Endometrial microvascular endothelial cells (primary cell): ENCODE measurements at regions not wholly inside any gene's neighbourhood (a gene's known extent, or its start where the extent isn't known, plus 50 kb on each side); places are given as distances from the start of the nearest gene placed in this dataset.
"Not testable (repeated sequence)": the region's sequence is repeated elsewhere in the genome, so short reads cannot be mapped to it uniquely, and the experiment has no call there.

ENCODE experiments used
- in situ Hi-C: cut with HindIII; loops from 2 replicates; pipeline ENCODE4 v1.10.0; 2017; ENCODE audit warnings: low sequenced_read_pairs, low pct_unique_long_range_greater_than_20kb; ENCODE audit errors: inconsistent ontology term

DNA sequence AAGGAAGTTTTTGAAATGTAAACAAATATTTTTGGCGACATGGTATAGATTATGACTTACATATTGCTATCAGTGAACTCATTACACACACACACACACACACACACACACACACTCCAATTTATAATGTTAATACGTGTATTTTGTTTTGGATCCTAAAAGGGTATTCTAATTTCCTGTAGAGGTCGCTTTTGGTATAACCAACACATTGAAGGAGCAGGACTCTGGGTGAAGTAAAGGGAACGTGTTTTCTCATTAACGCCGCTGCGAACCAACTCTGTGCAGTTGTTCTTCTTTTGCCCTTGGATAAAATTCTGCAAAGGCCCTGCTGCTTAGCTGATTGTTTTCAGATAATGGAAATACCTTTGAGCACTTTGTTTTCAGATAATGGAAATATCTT, 190.4 kb downstream of the PMAIP1 start:
- in situ Hi-C loops, result no loop called here

DNA sequence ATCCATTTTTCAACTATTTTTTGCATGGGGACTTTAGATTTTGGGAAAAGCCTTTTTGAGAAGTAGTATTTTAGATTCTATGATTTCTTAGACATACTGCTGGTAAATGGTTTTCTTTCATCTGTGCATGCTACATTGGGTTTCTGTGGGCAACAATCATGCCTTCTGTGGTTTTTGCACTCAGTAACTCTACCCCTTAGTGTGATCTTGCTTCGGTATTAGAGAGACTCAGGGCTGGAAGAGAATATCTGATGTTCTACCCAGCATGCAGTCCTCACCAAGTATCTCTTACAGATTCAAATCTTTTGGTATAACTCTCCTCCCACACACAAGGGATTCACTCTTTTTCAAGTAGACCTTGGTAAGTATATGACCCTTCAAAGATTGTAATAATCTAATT, 183.0 kb downstream of the PMAIP1 start:
- in situ Hi-C loops, result no loop called here

DNA sequence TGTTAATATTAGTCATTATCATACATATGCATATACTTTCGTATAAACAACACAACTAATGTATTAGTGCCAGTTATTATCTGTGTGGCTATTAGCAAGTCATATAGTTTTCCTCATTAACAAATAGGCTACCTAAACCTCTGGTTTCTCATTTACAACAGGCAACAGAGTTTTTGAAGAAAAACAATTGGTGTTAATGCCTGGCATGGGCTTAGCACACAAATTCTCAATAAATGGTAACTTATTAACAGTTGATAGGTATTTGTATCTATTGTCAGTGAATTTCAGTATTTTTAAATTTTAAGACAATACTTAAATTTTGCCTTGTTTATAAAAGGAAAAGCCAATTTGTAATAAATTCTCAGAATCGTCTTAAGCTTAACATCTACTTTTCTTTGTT, 182.5 kb downstream of the PMAIP1 start:
- in situ Hi-C loops, result no loop called here

DNA sequence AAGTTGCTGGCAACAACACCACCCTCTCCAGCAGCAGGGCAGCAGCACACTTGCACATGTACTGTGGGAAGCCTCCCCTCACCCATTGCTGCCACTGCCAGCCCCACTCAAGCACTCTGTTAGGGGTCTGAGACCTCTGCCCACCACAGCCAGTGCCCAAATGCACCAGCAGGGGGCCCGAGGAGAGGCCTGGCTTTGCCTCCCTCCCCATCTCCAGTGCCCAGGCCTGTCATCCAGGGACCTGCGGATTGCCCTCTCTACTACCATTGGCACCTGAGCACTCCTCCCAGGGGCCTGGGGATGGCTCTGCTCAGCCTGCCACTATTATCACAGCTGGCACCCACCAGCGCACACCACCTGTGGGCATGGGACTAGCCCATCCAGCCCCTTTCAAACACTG, 175.7 kb downstream of the PMAIP1 start:
- in situ Hi-C loops, result no loop called here

DNA sequence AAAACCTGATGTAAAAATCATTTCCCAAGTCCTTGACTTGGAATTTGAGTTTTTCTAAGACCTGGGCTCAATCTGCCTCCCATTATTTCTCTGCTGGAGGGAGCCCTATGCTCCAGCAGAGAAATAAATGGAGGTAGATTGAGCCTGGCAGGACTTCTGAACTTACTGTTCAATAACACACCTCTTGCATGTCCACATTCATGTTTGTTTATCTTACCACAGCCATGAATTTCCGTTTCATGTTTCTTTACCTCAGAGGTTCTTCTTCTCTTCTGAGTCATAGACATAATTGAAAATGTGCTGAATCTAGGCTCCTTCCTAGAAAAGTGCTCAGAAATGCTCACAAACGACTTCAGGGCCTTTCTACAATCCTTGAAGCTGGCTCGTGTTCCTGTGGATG, 170.8 kb downstream of the PMAIP1 start:
- in situ Hi-C loops, result no loop called here

DNA sequence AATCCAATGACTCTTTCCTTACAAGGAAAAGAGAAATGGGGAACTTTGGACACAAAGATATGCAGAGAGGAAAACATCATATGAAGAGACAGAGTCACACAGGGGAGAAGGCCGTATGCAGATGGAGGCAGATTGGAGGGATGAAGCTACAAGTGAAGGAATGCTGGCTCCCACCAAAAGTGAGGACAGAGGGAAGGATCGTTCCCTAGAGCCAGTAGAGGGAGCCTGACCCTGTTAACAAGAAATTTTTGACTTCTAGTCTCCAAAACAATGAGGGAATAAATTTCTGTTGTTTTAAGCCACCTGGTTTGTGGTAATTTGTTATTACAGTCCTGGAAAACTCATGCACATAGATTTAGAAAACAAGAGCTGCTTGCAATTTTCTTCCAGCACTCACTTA, 169.3 kb downstream of the PMAIP1 start:
- in situ Hi-C loops, result no loop called here

DNA sequence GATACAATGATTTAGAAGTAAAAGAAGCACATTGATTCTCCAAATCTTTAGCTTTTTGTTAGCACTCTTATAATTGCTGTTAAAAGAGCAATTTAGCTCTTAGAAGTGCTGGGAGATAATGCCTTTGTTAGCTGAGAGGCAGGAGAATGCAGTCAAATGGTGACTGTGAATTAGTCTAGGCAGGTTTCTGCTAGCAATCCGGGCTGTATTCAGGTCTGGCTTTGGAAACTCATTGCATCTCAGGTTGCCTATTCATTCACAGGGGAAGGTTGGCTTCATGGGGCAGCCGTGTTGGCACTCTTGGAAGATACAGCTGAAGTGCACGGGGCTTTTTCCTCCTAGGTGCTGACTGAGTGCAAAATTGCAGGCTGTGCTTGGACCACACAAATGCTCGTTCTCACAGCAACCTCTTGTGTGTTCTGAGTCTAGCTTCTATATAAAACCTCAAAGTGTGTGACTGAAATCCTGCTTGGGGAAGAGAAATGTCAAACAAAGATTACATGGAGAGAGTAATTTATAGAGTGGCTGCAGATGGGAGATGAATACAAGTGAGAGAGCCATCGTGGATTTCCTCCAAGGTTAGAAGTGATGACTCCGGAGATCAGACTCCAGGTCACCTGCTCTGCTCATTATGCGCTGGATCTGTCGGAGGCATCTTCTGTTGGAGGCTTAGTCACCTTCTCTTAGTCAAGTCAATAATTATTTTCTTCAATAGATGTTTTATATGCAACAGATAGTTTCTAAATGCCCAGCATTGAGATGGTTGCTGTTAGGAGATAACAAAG, 167.8 kb downstream of the PMAIP1 start:
- in situ Hi-C loops, result no loop called here

DNA sequence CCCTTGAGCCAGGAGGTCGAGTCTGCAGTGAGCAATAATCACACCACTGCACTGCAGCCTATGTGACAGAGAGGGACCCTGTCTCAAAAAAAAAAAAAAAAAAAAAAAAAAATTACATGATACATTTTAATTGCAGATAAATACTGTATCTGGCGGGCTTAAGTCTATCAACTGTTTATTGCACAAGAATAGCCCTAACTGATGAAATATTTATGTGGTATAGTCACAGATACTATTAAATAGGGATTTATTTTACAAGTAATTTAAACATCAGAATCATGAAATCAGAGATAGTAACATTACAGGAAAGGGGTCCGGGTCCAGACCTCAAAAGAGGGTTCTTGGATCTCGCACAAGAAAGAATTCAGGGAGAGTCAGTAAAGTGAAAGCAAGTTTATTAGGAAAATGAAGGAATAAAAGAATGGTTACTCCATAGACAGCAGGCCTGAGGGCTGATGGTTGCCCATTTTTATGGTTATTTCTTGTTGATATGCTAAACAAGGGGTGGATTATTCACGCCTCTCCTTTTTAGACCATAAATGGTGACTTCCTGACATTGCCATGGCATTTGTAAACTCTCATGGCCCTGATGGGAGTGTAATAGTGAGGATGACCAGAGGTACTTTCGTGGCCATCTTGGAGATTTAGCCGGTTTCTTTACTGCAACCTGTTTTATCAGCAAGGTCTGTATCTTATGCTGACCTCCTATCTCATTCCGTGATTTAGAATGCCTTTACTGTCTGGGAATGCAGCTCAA, 166.6 kb downstream of the PMAIP1 start:
- in situ Hi-C loops, result no loop called here

DNA sequence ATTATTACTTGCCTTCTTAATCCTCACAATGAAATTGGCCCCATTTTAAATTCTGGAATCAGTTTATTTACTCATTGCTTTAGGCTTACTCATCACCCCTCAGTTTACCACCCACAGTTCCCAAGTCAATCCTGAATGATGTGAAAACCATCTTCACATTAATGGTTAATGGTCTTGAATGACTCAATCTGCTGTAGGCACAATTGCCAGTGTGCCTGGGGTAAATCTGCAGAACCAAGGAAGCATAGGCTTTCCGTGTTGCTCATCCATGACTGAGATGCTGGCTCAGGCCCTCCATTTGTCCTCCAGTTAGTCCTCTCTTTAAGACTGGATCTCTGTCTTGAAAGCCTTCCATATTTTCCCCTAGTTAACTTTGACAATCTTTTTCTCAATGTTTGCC, 164.5 kb downstream of the PMAIP1 start:
- in situ Hi-C loops, result no loop called here

DNA sequence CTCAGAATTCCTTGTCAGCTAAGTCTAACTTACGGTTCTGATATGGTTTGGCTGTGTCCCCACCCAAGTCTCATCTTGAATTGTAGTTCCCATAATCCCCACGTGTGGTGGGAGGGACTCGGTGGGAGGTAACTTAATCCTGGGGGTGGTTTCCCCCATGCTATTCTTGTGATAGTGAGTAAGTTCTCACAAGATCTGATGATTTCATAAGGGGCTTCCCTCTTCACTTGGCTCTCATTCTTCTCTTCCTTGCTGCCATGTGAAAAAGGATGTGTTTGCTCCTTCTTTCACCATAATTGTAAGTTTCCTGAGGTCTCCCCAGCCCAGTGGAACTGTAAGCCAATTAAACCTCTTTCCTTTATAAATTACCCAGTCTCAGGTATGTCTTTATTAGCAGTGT, 163.0 kb downstream of the PMAIP1 start:
- in situ Hi-C loops, result not testable (repeated sequence)

DNA sequence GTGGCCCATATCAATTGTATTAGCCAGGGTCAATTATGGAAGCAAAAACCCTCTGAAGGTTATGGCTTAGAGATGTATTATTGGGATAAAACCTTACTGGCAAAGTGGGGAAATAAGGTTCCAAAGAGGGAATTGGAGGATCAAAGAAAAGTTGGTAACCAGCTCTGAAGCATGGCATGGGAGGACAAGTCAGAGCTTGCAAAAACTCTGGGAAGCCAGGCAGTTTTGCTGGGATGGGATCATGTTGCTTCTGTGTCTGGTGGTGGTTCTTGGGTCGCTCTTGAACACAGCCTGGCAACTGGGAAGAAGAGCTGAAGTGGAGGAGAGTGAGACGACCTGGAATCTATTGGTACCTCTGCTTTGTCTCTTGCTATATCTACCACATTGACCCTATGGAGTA, 162.6 kb downstream of the PMAIP1 start:
- in situ Hi-C loops, result no loop called here

DNA sequence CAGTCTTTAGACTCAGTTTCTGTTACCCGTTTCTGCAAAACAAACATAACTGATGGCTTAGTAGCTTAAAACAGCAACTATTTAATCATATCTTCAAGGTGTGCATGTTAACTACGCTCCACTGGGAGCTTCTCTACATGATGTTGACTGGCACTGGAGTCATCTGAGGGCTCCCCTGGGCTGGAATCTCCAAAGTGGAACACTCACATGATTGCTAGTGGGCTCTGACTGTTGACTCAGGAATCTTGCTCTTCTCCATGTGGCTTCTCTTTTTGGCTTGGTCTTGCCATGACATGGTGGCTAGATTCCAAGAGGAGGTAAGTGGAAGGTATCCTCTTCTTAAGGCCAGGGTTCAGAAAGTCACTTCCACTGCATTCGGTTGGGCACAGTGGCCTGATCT, 160.8 kb downstream of the PMAIP1 start:
- in situ Hi-C loops, result no loop called here

DNA sequence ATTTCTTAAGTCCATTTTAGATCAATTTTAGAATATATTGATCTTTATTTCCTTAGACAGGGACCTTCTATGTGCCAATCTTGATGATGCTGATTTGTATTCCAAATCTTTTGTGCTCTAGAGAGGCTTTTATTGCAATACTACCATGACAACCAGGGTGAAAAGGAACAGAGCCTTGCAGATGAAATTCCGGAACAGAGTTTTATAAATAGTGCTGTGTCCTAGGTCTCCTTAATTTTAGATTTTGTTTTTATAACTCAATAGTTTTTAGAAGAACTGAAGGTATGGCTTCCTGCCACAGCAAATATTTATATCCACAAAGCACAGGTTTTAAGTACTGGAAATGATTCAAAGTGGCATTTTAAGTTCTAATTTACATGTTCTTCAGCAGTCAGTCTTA, 160.2 kb downstream of the PMAIP1 start:
- in situ Hi-C loops, result no loop called here

DNA sequence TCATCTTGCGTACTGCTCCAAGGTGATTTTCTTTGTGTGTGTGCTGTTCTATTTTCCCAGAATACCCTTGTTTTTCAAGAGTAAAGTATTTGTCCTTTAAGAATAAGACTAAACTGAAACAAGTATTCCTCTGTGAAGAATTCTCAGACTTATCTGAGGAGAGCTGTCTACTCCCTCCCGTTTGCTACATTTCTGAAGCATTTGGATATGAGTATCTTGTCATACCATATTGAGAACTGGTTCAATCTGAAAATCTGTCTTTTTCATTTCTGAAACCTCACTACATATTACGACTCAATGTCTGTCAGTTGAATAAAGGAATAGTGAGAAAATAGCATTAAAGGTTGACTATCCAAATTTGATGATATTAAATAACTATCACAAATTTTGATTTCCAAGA, 159.4 kb downstream of the PMAIP1 start:
- in situ Hi-C loops, result no loop called here

DNA sequence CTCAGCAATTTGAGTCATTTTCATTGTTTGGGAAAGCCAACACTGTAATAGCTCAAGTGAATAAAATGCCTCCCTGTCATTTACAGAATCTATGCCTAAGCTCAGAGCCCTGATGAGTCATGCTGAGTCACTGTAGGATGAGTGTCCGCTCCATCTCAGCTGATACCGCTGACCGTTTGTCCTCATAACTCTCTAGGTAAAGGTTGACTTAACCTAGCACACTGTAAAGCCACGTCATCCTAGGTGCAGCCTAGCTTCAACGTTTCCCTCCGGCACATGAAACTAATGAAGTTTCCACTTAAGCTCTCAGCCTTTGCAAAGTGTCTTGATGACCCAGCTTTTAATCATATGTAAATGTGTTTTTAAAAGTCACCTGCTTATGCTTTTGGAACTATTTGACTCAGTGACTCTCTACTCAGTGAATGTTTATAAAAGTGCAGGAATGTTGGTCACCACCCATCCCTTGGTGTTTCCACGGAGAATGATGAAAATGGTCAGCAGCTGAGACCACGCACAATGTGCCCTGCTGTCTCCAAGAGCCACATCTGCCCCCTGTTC, 154.0 kb downstream of the PMAIP1 start:
- in situ Hi-C loops, result no loop called here

DNA sequence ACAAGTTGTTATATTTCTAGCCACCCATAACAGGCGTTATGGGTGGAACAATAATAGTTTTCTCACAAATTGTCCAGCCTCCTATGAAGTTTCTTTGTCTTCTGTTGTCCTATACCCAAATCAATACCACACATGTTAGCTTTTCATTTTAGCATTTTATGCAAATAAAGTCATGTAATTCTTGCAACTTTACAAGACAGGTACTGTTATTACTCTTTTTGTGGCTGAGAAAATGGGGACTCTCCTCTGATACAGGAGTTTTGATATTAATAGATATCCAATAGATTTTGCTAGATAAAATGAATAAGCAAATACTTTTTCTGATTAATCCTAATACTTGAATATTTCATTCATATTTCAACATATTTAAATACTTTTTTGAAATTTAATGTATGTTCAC, 151.0 kb downstream of the PMAIP1 start:
- in situ Hi-C loops, result no loop called here

DNA sequence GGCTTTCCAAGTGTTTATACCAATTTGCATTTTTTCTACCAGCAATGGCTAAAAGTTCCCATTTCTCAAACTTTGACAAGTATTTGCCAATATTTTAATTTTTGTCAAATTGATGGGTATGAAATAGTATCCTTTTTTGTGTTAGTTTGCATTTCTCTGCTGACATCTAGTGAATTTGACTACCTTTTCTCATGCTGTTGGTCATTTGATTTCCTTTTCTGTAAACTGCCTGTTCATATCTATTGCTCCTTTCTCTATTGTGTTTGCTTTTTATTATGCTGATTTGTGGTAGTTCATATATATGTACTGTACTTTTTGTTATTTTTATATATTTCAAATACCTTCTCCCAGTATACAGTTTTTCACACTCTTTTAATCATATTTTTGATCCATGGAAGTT, 149.4 kb downstream of the PMAIP1 start:
- in situ Hi-C loops, result no loop called here

DNA sequence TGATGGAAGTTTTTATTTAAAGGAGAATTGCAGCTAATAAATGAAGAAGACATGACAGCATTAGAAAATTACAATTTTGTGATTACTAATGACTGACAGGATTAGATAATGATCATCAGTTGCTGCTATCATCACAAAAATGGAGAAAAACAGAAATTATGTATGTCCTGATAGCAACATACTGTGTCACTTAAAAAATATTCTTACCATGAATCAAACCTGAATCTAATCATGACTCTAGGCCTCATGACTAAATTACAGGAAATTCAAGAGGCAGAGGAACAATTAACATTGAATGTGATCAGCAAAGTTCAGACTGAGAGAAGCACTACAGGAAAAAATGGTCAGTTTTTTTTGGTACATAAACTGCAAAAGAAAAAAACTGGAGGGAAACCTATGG, 147.8 kb downstream of the PMAIP1 start:
- in situ Hi-C loops, result no loop called here

DNA sequence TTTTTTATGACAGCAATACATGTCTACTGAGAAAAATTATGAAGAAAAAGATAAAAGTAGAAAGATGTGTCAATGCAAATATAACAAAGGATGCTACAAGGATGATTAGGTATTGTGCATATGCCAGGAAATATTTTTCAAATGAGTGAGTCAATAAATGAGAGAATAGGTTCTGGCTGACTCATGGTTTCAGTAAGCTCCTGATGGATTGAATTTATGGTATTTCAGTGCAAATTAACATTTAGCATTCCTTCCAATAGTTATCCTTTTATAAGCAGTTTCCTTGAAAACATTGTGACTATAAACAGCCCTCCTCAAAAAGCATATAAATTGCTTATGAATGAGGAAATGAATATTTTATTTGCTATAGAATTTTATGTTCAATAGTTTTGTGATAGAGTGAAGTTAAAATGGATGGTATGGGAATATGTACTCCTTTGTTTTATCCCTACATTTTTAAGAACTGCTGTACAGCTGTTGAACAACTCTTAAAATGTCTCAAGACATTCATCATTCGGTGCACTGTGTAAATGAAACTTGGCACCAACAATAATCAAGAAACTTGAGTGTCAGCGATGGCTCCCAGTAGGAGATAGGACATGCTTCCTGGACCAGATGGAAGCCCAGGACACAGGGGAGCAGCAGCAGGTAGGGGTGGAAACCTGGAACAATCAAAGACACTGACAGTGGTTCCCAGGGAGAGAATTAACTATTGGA, 144.7 kb downstream of the PMAIP1 start:
- in situ Hi-C loops, result no loop called here

DNA sequence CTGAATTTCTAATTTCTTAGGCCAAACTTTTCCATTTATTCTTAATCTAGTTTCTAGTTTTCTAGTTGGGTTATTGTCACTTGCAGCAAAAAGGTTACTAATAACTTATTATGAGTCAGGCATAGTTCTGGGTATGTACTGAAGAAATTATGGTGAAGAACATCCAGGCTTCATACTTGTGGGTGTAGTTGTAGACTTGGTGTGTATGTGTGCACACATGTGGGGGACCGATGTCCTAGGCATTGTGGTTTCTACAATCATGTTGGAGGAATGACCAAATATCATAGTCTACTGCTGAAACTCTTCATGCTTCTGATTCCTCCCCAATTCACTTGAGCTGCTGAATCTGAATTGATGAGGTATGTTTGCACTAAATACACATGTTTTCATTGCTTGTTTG, 141.2 kb downstream of the PMAIP1 start:
- in situ Hi-C loops, result no loop called here
